ENCODE measurements at regions not wholly inside any gene's neighbourhood (a gene's known extent, or its start where the extent isn't known, plus 50 kb on each side); places are given as distances from the start of the nearest gene placed in this dataset.

- no peak for DNase-seq
Observed at GRCh38 chr2:5845798-5846330, 153.7 kb downstream of the SOX11 start.

- no peak for DNase-seq
Observed at GRCh38 chr2:5846881-5847280, 154.7 kb downstream of the SOX11 start.

GRCh38 chr2:5849562-5849961 is 157.4 kb downstream of the SOX11 start:
- DNase-seq = no peak

- DNase-seq = no peak
Observed at GRCh38 chr2:5851410-5851809, 159.2 kb downstream of the SOX11 start.

GRCh38 chr2:5854797-5855196 is 162.6 kb downstream of the SOX11 start:
- no peak for DNase-seq

- no peak for DNase-seq
Observed at GRCh38 chr2:5867056-5867455, 174.9 kb downstream of the SOX11 start.

- no peak for DNase-seq
Observed at GRCh38 chr2:5868931-5869330, 176.7 kb downstream of the SOX11 start.

GRCh38 chr2:5869936-5870335 is 177.8 kb downstream of the SOX11 start:
- DNase-seq = no peak

- no peak for DNase-seq
Observed at GRCh38 chr2:5877360-5877759, 185.2 kb downstream of the SOX11 start.

- no peak for DNase-seq
Observed at GRCh38 chr2:5885451-5886173, 193.4 kb downstream of the SOX11 start.

GRCh38 chr2:5886462-5886861 is 194.3 kb downstream of the SOX11 start:
- DNase-seq = no peak

- no peak for DNase-seq
Observed at GRCh38 chr2:5888126-5888525, 195.9 kb downstream of the SOX11 start.

GRCh38 chr2:5889519-5889918 is 197.3 kb downstream of the SOX11 start:
- no peak for DNase-seq

GRCh38 chr2:5894355-5894754 is 202.2 kb downstream of the SOX11 start:
- DNase-seq = no peak

- no peak for DNase-seq
Observed at GRCh38 chr2:5895284-5895683, 203.1 kb downstream of the SOX11 start.

- DNase-seq = no peak
Observed at GRCh38 chr2:5897249-5897648, 205.1 kb downstream of the SOX11 start.

GRCh38 chr2:5898667-5899066 is 206.5 kb downstream of the SOX11 start:
- no peak for DNase-seq

GRCh38 chr2:5905661-5906060 is 213.5 kb downstream of the SOX11 start:
- DNase-seq = no peak

- DNase-seq = no peak
Observed at GRCh38 chr2:5908071-5908470, 215.9 kb downstream of the SOX11 start.

GRCh38 chr2:5911718-5912117 is 219.5 kb downstream of the SOX11 start:
- DNase-seq = no peak

- no peak for DNase-seq
Observed at GRCh38 chr2:5913711-5914395, 221.7 kb downstream of the SOX11 start.

GRCh38 chr2:5914811-5915611 is 222.8 kb downstream of the SOX11 start:
- no peak for DNase-seq

- DNase-seq = no peak
Observed at GRCh38 chr2:5915881-5916310, 223.7 kb downstream of the SOX11 start.
